ENCODE measurements at regions not wholly inside any gene's neighbourhood (a gene's known extent, or its start where the extent isn't known, plus 50 kb on each side); places are given as distances from the start of the nearest gene placed in this dataset.

GRCh38 chr19:30178721-30179402, 193.3 kb upstream of the ZNF536 start:
- no peak for DNase-seq
- Histone ChIP-seq H3K4me3 (no peak overlapping the region), H3K4me1 (replicated peaks in 1 of 2) (no peaks in the 10 kb centered on the region), H3K36me3 (replicated peaks in 1 of 2) (no peaks in the 10 kb centered on the region), H3K27me3 (no peaks in the 10 kb centered on the region), H3K9me3 (replicated peaks in 1 of 3) (peaks cover 0 to 11% (median 3%) of the 10 kb centered on the region in 3 donors), H3K27ac (no peak overlapping the region)
- intact Hi-C loops (cut with DNase I): no loop called here
- TF ChIP-seq POLR2A (IDR thresholded peaks at IDR 0.05): no peak
- TF ChIP-seq CTCF (IDR thresholded peaks at IDR 0.05): no peak
- 42 to 57% (median 47%) methylated on average over 4 of the region's 4 CpGs for WGBS, 4 donors

- Histone ChIP-seq H3K4me3 (no peak overlapping the region), H3K4me1 (replicated peaks in 1 of 2) (no peaks in the 10 kb centered on the region), H3K36me3 (replicated peaks in 1 of 2) (no peaks in the 10 kb centered on the region), H3K27me3 (no peaks in the 10 kb centered on the region), H3K9me3 (replicated peaks in 1 of 3) (peaks cover 0 to 14% (median 10%) of the 10 kb centered on the region in 3 donors), H3K27ac (no peak overlapping the region)
- intact Hi-C loops (cut with DNase I): no loop called here
- DNase-seq: no peak
- 42 to 73% (median 64%) methylated on average over 1 of the region's 1 CpG for WGBS, 4 donors
- TF ChIP-seq POLR2A (IDR thresholded peaks at IDR 0.05) (no peak), CTCF (IDR thresholded peaks at IDR 0.05) (no peak)
Observed at GRCh38 chr19:30180691-30181090, 191.5 kb upstream of the ZNF536 start.

- H3K9me3 ChIP-seq (replicated peaks in 1 of 3): peaks cover 0 to 14% (median 10%) of the 10 kb centered on the region in 3 donors
- WGBS, 4 donors: 78 to 88% (median 84%) methylated on average over 3 of the region's 3 CpGs
- no peaks in the 10 kb centered on the region for H3K4me1 ChIP-seq (replicated peaks in 1 of 2)
- H3K27ac ChIP-seq: no peak overlapping the region
- no peak for DNase-seq
- H3K27me3 ChIP-seq: no peaks in the 10 kb centered on the region
- H3K4me3 ChIP-seq: no peak overlapping the region
- TF ChIP-seq POLR2A (IDR thresholded peaks at IDR 0.05) (no peak), CTCF (IDR thresholded peaks at IDR 0.05) (no peak)
- intact Hi-C loops (cut with DNase I): no loop called here
- no peaks in the 10 kb centered on the region for H3K36me3 ChIP-seq (replicated peaks in 1 of 2)
Observed at GRCh38 chr19:30183807-30184490, 188.2 kb upstream of the ZNF536 start.

GRCh38 chr19:30202060-30202600, 170.1 kb upstream of the ZNF536 start:
- intact Hi-C loops (cut with DNase I): no loop called here

More at GRCh38 chr19:30202060-30202600, 170.1 kb upstream of the ZNF536 start:
- TF ChIP-seq POLR2A (IDR thresholded peaks at IDR 0.05) (no peak), CTCF (IDR thresholded peaks at IDR 0.05) (no peak)
- Histone ChIP-seq H3K4me1 (replicated peaks in 1 of 2) (no peaks in the 10 kb centered on the region), H3K27me3 (no peaks in the 10 kb centered on the region), H3K4me3 (no peak overlapping the region), H3K27ac (no peak overlapping the region), H3K36me3 (replicated peaks in 1 of 2) (no peaks in the 10 kb centered on the region), H3K9me3 (replicated peaks in 1 of 3) (no peaks in the 10 kb centered on the region)
- 81 to 87% (median 85%) methylated on average over 9 of the region's 9 CpGs for WGBS, 4 donors
- no peak for DNase-seq
